ENCODE measurements at regions not wholly inside any gene's neighbourhood (a gene's known extent, or its start where the extent isn't known, plus 50 kb on each side); places are given as distances from the start of the nearest gene placed in this dataset.

DNA sequence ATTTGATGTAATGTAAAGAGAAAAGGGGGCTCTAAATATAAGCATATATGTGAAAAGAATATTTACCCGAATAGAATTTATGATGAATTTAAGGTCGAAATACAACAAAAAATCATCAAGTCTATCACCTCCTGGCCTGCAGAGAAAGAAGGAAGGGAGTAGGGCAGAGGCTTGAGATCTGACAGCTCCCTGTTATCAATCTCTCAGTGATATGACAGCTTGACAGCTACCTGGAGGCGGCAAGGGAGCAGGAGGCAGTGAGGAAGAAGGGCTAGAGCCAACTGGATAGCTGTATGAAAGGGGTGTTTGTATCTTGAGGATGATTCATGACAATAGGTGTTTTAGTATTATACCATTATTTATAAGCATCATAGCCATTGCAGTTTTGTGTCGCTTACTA, 299.8 kb upstream of the DNAJC19 start:
- TF ChIP-seq, protein P1, sequence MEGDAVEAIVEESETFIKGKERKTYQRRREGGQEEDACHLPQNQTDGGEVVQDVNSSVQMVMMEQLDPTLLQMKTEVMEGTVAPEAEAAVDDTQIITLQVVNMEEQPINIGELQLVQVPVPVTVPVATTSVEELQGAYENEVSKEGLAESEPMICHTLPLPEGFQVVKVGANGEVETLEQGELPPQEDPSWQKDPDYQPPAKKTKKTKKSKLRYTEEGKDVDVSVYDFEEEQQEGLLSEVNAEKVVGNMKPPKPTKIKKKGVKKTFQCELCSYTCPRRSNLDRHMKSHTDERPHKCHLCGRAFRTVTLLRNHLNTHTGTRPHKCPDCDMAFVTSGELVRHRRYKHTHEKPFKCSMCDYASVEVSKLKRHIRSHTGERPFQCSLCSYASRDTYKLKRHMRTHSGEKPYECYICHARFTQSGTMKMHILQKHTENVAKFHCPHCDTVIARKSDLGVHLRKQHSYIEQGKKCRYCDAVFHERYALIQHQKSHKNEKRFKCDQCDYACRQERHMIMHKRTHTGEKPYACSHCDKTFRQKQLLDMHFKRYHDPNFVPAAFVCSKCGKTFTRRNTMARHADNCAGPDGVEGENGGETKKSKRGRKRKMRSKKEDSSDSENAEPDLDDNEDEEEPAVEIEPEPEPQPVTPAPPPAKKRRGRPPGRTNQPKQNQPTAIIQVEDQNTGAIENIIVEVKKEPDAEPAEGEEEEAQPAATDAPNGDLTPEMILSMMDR (IDR thresholded peaks at IDR 0.05; ENCODE audit: control insufficient read depth, insufficient read depth, low read depth, low read length, missing control alignments), result no peak
- DNase-seq (ENCODE audit: low read depth), result no peak
- H3K4me3 ChIP-seq (ENCODE audit: control insufficient read depth, low read depth, low read length), result no peak overlapping the region

DNA sequence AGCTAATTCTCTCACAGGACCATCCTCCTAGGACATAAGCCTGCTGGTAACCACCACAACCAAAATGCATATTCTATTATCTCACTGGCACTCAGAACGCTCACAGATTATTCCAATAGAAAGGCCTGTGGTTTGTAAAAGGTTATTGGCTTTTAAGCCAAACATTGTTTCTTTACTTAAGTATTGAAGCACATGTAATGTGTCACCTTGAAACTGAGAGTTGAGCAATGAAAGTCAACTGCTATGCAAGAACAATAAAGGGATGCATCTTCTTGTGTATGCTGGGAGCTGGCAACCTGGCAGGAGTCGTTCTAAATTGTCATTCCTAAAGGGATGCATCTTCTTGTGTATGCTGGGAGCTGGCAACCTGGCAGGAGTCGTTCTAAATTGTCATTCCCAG, 298.6 kb upstream of the DNAJC19 start:
- DNase-seq (ENCODE audit: low read depth), result no peak
- H3K4me3 ChIP-seq (ENCODE audit: control insufficient read depth, low read depth, low read length), result no peak overlapping the region
- TF ChIP-seq, protein P1 (IDR thresholded peaks at IDR 0.05; ENCODE audit: control insufficient read depth, insufficient read depth, low read depth, low read length, missing control alignments), result no peak

DNA sequence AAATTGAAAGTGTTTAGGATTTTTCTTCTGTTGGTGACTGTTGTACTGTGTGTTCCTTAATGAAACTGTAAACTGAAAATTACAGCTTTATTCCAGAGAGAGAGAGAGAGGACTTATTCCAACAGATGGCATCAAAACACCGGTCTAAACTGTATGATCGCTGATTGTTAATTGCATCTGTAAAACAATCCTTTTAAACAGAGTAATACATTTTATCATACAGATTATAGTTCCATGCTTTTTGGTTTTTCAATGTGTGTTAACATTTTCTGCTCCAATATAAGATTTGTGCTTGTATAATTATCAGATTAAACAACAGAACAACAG, 289.7 kb upstream of the DNAJC19 start:
- no peak for DNase-seq (ENCODE audit: low read depth)
- H3K4me3 ChIP-seq (ENCODE audit: control insufficient read depth, low read depth, low read length), result no peak overlapping the region
- TF ChIP-seq, protein P1 (IDR thresholded peaks at IDR 0.05; ENCODE audit: control insufficient read depth, insufficient read depth, low read depth, low read length, missing control alignments), result no peak

DNA sequence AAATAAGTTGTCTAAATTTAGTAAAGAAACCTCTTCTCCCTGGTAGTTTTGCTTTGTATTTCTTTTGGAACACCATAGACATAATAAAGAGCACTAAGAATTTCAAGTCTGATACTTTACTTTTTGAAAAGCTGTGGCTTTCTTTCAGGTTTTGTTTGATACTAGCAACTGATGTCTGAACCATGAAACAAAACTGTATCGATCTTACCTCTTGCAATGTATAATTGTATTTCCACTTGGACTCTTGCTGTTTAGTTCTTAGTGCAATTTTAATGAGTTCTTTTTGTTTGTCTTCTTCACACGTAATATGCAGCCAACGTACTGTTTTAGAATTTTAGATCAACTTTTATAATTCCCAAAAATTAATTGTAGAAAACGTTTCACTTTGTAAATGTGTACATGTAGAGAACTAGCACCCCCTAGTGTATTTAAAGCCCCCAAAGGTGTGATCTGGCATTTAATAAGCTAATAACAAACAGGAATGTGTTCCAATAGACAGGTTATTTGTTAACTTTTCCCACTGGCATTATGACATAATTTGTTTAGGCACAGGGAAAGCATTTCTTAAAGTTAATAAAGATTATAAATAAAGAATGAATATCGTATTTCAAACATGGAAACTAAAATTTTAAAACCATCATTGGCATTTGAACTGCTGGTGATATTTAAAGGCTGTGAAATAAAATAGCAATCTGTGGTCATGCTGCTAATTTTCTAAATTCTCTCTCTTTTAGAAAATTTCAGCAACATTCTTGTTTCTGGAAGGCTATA, 289.1 kb upstream of the DNAJC19 start:
- DNase-seq (ENCODE audit: low read depth), result no peak
- TF ChIP-seq, protein P1 (IDR thresholded peaks at IDR 0.05; ENCODE audit: control insufficient read depth, insufficient read depth, low read depth, low read length, missing control alignments), result no peak
- no peak overlapping the region for H3K4me3 ChIP-seq (ENCODE audit: control insufficient read depth, low read depth, low read length)

DNA sequence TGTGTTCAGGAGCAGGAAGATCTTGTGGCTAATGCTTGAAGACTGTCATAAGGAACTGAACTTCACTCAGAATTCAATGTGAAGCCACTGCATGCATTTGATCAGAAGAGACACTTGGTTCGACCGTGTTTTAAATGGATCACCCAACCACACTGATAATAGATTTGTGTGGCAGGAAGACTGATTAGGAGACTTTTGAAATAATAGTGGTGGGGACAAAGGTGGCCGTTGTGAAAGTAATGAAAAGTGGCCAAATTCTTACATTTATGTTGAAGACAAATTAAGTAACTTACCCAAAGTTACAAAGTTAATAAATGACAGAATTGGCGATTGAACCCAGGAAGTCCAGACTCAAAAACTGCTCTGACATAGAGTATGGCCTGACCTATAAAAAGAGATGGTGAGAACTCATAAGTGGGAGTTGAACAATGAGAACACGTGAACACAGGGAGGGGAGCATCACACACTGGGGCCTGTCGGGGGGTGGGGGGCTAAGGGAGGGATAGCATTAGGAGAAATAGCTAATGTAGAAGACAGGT, 286.9 kb upstream of the DNAJC19 start:
- no peak overlapping the region for H3K4me3 ChIP-seq (ENCODE audit: control insufficient read depth, low read depth, low read length)
- TF ChIP-seq, protein P1 (IDR thresholded peaks at IDR 0.05; ENCODE audit: control insufficient read depth, insufficient read depth, low read depth, low read length, missing control alignments), result no peak
- DNase-seq (ENCODE audit: low read depth), result no peak

DNA sequence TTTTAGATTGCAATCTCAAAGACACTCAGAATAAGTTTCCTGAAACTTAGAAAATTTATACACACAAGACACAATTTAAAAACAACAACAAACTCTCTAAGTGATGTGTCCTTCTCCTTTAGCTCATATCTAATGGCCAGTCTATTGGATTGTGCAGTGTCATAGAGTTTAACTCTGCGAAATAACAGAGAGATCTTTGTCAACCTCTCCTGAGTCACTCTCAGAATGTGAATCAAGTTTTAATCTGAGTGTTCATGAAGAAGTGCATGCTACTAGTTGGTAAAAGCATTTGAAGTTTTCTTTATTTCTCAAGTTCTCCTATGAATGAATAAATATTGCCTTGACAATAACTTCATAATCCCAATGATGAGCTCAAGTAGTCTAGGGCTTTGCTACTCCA, 284.5 kb upstream of the DNAJC19 start:
- no peak overlapping the region for H3K4me3 ChIP-seq (ENCODE audit: control insufficient read depth, low read depth, low read length)
- no peak for DNase-seq (ENCODE audit: low read depth)
- TF ChIP-seq, protein P1 (IDR thresholded peaks at IDR 0.05; ENCODE audit: control insufficient read depth, insufficient read depth, low read depth, low read length, missing control alignments), result no peak
